ENCODE measurements at regions not wholly inside any gene's neighbourhood (a gene's known extent, or its start where the extent isn't known, plus 50 kb on each side); places are given as distances from the start of the nearest gene placed in this dataset.

DNA sequence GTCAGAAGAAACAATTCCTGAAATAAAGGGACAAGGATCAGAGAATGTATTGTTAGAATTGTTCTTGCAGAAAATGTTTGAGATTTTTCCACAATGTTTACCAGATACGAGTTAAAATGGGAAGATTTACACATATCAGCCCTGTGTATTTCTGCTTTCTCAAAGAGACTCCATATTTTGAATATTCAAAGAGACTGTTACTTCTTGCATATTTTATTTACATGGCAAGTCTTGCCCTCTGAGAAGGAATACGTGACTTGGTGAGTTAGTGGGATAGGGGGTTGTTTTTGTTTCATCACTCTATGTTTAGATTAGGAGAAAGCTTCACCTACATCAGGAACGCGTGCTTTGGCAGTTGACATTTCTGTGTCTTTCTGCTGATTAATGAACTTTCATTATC is 56.1 kb upstream of the ZDHHC17 start:
- DNase-seq (ENCODE audit: low spot score): no peak

DNA sequence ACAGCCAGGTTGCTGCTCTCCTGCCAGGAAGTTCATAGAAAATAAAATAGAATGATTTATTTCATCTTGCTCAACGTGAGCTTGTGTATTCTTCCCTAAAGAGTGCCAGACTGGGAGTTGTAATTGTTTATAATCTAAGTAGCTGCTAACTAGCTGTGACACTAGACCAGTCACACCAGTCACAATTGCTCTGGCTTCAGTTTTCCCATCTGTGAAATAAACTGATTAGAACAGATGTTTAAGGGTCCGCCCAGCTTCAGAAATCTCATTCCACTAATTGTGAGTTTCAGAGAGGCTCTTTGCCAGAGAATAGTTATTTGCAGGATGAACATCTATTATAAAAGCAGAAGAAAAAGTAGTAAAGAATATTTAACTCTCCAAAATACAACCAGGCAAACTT is 55.6 kb upstream of the ZDHHC17 start:
- DNase-seq (ENCODE audit: low spot score): no peak

- no peak for DNase-seq (ENCODE audit: low spot score)
These were observed 52.7 kb upstream of the ZDHHC17 start for GRCh38 chr12:76711241-76711640.

DNA sequence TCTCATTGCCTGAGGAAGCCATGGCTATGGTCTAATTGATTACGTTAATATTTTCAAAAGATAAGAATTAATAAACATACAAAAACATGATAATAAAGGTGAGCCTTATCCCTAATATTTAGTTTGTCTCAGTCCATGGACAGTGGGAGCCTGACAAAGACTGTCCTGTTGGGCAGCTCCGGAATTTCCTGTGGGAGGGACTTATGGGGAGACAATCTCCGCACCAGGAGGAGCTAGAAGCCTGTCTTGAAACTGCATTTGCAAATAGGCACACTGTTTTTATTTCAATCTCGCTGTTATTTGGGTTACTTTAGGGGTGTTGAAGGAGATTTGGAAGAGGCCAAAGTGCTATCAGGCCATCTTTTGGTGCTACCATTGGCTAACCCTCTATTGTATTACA is 50.8 kb upstream of the ZDHHC17 start:
- DNase-seq (ENCODE audit: low spot score): no peak

DNA sequence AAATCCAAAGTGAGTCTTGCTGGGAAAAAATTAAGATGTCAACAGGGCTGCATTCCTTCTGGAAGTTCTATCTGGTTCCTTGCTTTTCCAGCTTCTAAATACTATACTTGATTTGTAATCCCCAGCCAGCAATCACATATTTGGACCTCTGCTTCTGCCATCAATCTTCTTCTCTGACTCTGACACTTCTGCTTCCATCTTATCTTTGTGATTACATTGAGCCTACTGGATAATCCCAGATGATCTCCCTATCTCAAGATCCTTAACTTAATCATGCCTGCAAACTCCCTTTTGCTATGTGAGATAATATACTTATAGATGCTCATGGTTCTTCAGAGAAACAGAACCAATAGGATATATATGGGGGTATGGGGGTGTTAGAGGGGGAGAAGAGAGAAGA is 49.9 kb upstream of the ZDHHC17 start:
- DNase-seq (ENCODE audit: low spot score): no peak
